ENCODE measurements at regions not wholly inside any gene's neighbourhood (a gene's known extent, or its start where the extent isn't known, plus 50 kb on each side); places are given as distances from the start of the nearest gene placed in this dataset.

DNA sequence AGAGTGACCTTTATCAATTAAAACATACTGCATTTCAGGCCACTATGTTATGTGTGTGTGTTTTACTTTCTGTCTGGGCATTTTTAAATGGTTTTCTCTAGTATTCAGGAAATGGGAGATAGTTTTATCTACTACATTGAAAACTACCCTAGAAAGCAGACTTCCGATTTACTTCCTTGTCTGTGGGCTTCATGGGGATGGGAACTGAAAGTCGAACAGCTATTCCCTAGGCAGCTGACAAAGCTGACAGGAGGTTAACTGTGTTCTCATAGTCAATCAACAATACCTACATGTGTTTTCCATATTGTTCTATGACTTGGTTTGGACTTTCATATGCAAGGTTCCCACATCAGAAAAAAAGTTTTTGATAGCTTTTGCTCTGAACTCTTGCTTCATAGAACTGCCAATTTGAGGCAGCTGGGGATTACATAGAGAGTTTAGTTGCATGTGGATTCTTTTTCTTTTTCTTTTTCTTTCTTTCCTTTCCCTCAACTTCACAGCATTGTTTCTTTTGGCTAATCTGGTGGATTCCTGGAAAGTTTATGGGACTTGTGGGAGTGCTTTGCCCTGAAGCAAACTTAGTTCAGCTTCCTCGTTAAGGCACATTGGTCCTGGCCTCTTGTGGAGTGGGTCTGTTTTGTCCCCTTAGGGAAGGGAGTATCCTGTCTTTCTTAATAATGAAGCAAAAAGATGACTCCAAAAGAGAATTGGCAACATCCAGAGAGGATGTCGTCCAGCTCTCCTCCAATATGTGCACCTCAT lies 327.1 kb upstream of the GIMD1 start:
- no peak for DNase-seq (ENCODE audit: low read depth)
- in situ Hi-C loops (cut with HindIII; ENCODE audit: low pct_unique_long_range_greater_than_20kb, low sequenced_read_pairs): no loop called here

DNA sequence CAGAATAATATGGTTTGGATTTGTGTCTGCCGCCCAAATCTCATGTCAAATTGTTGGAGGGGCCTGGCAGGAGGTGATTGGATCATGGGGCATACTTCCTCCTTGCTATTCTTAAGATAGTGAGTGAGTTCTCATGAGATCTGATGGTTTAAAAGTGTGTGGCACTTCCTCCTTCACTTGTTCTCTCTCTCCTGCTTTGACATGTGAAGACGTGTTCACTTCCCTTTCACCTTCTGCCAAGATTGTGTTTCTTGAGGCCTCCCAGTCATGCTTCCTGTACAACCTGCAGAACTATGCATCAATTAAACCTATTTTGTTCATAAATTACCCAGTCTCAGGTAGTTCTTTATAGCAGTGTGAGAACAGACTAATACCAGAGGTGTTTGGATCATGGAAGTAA lies 325.7 kb upstream of the GIMD1 start:
- DNase-seq (ENCODE audit: low read depth): no peak
- in situ Hi-C loops (cut with HindIII; ENCODE audit: low pct_unique_long_range_greater_than_20kb, low sequenced_read_pairs): no loop called here

GRCh38 chr4:106691749-106692148 lies 323.2 kb upstream of the GIMD1 start:
- in situ Hi-C loops (cut with HindIII; ENCODE audit: low pct_unique_long_range_greater_than_20kb, low sequenced_read_pairs): no loop called here
- no peak for DNase-seq (ENCODE audit: low read depth)

GRCh38 chr4:106690487-106690886 lies 321.9 kb upstream of the GIMD1 start:
- in situ Hi-C loops (cut with HindIII; ENCODE audit: low pct_unique_long_range_greater_than_20kb, low sequenced_read_pairs): no loop called here
- DNase-seq (ENCODE audit: low read depth): no peak

DNA sequence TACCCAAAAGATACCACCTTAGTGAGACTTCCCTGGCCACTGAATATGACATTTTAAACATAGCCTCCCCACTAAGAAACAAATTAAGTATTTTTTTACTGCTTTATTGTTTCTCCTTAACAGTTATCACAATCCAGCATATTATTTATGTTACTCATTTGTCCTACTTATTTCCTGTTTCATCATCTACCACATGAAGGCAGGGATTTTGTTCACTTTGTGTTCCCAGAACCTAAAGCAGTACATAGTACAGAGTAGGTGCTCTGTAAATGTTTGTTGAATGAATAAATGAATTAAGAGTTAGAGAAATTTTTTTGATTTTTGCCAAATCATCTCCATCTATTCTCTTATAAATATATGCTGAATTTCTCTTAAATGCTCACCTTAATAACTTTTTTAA lies 318.4 kb upstream of the GIMD1 start:
- in situ Hi-C loops (cut with HindIII; ENCODE audit: low pct_unique_long_range_greater_than_20kb, low sequenced_read_pairs): no loop called here
- DNase-seq (ENCODE audit: low read depth): no peak

DNA sequence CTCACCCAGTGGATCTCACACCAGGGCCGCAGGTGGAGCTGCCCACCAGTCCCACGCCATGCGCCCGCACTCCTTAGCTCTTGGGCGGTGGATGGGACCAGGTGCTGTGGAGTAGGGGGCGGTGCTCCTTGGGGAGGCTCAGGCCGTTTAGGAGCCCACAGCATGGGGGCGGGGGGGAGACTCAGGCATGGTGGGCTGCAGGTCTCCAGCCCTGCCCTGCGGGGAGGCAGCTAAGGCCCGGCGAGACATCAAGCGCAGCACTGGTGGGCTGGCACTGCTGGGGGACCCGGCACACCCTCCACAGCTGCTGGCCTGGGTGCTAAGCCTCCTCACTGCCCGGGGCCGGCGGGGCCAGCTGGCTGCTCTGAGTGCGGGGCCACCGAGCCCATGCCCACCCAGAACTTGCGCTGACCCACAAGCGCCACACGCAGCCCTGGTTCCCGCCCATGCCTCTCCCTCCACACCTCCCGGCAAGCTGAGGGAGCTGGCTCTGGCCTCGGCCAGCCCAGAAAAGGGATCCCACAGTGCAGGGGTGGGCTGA lies 312.9 kb upstream of the GIMD1 start:
- in situ Hi-C loops (cut with HindIII; ENCODE audit: low pct_unique_long_range_greater_than_20kb, low sequenced_read_pairs): no loop called here
- DNase-seq (ENCODE audit: low read depth): no peak

DNA sequence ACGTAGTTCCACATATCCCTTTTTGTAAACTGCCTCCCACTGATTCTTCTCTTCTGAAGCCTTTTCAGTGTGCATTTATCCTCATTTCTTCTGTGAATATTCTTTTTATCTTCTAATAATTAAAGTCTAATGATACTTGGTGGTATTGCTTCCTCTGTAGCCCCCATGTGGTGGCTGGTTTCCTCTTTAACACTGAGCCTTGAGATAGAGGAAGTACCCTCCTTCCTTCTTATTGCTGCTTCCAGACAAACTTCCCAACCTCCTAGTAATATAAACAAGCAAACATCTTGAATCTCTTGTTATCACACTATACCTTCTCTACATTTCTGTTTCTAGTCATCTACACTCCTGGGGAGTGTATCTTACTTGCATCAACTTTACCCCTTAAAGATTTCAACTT lies 310.5 kb upstream of the GIMD1 start:
- in situ Hi-C loops (cut with HindIII; ENCODE audit: low pct_unique_long_range_greater_than_20kb, low sequenced_read_pairs): no loop called here
- no peak for DNase-seq (ENCODE audit: low read depth)

- DNase-seq (ENCODE audit: low read depth): no peak
- in situ Hi-C loops (cut with HindIII; ENCODE audit: low pct_unique_long_range_greater_than_20kb, low sequenced_read_pairs): no loop called here
Measured at GRCh38 chr4:106677213-106677612, 308.6 kb upstream of the GIMD1 start.

DNA sequence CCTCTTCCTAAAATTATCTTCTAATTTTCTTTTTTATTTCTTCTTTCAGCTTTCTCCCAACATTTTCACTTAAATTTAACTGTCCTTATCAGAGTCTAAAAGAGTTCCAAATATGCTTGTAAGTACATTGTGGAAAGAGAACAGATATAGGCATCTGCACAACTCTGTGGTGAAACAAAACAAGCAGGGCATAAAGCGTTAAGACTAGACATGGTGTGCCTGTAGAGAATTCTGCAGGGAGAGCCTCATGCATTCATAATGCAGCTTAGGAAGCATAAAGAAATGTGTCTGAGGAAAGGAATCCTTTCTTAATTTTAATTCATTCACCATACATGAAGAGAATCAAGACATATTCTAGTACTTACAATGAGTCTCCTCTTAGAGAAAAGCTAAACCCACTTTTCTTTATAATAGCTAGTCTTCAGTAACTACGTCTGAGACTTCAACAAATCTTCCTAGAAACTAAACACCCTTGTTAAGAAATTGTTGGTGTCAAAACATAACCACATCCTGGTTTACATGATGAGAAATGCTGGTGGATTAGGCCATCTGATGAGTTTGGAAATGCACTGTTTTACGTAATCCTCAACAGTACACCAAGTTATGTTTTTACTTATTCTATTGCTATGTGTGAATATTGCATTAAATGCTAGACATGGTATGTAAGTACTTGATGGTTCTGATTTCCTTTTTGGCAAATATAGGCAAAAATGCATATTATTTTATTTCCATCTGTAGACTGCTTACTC lies 307.8 kb upstream of the GIMD1 start:
- in situ Hi-C loops (cut with HindIII; ENCODE audit: low pct_unique_long_range_greater_than_20kb, low sequenced_read_pairs): no loop called here

DNA sequence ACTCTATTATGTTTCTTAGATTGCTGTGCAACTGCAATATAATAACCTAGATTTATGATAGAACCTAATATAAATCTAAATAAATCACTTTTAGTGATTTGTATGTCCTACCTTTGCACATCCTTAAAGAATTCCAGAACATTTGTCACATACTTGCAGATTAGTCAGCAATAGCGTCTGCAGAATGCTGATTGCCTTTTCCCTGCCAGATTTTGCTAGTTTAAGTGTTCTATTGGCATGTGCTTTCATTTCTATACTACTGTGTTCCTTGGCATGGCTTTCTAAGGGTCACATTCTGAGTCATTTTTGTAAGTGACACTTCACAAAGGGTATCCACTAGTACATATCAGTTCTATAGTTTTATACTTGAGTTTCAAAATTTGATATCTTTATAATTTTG lies 303.1 kb upstream of the GIMD1 start:
- in situ Hi-C loops (cut with HindIII; ENCODE audit: low pct_unique_long_range_greater_than_20kb, low sequenced_read_pairs): no loop called here
- DNase-seq (ENCODE audit: low read depth): no peak

More for the DNA sequence above, 307.8 kb upstream of the GIMD1 start:
- no peak for DNase-seq (ENCODE audit: low read depth)

DNA sequence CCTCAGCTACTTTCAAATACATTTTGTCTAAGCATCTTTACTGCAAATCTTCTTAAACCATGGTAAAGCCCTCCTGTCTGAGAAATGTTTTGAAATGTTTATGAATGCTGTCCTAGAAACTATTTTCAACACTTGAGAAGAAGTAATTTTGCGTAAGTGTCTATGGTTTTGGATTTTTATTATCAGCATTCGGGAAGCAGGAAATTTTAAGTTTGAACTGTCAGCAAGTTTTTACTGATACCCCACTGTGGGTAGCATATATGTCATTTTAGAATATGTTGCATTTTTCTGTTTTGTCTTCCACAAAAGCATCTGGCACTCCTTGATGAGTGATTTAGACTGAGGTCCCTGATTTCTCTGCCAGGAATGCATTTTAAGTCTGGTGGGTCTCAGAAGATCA lies 302.4 kb upstream of the GIMD1 start:
- in situ Hi-C loops (cut with HindIII; ENCODE audit: low pct_unique_long_range_greater_than_20kb, low sequenced_read_pairs): no loop called here
- DNase-seq (ENCODE audit: low read depth): no peak

GRCh38 chr4:106659371-106659770 lies 290.8 kb upstream of the GIMD1 start:
- DNase-seq (ENCODE audit: low read depth): no peak
- in situ Hi-C loops (cut with HindIII; ENCODE audit: low pct_unique_long_range_greater_than_20kb, low sequenced_read_pairs): no loop called here

- DNase-seq (ENCODE audit: low read depth): no peak
- in situ Hi-C loops (cut with HindIII; ENCODE audit: low pct_unique_long_range_greater_than_20kb, low sequenced_read_pairs): no loop called here
Measured at GRCh38 chr4:106652095-106652494, 283.5 kb upstream of the GIMD1 start.

DNA sequence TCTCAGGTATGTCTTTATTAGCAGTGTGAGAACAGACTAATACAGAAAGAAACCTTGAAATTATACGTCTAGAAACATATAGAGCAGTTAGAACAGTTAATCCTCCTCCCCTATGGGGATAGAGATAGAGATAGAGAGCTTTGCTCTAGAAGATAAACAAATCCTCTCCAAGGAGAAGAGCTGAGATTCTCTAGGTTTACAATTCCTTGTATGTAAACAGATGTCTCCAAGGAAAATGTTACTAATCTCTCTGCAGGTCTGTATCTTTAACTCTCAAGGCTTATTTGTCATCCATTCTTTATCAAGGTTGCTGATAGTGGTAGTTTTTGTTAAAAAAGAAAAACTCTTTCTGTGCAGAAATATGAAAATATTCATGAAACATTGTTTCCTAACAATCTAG lies 282.1 kb upstream of the GIMD1 start:
- in situ Hi-C loops (cut with HindIII; ENCODE audit: low pct_unique_long_range_greater_than_20kb, low sequenced_read_pairs): no loop called here
- DNase-seq (ENCODE audit: low read depth): no peak

- in situ Hi-C loops (cut with HindIII; ENCODE audit: low pct_unique_long_range_greater_than_20kb, low sequenced_read_pairs): no loop called here
Measured at GRCh38 chr4:106647451-106647850, 278.9 kb upstream of the GIMD1 start.

GRCh38 chr4:106629268-106629625 lies 260.7 kb upstream of the GIMD1 start:
- in situ Hi-C loops (cut with HindIII; ENCODE audit: low pct_unique_long_range_greater_than_20kb, low sequenced_read_pairs): no loop called here
- no peak for DNase-seq (ENCODE audit: low read depth)

More at GRCh38 chr4:106647451-106647850, 278.9 kb upstream of the GIMD1 start:
- no peak for DNase-seq (ENCODE audit: low read depth)

GRCh38 chr4:106628586-106629267 lies 260.1 kb upstream of the GIMD1 start:
- no peak for DNase-seq (ENCODE audit: low read depth)
- in situ Hi-C loops (cut with HindIII; ENCODE audit: low pct_unique_long_range_greater_than_20kb, low sequenced_read_pairs): no loop called here

- in situ Hi-C loops (cut with HindIII; ENCODE audit: low pct_unique_long_range_greater_than_20kb, low sequenced_read_pairs): no loop called here
- no peak for DNase-seq (ENCODE audit: low read depth)
Measured at GRCh38 chr4:106627051-106627450, 258.5 kb upstream of the GIMD1 start.

- no peak for DNase-seq (ENCODE audit: low read depth)
- in situ Hi-C loops (cut with HindIII; ENCODE audit: low pct_unique_long_range_greater_than_20kb, low sequenced_read_pairs): no loop called here
Measured at GRCh38 chr4:106624671-106625070, 256.1 kb upstream of the GIMD1 start.
